Peyer's patch (tissue), 4 donors: ENCODE measurements at regions not wholly inside any gene's neighbourhood (a gene's known extent, or its start where the extent isn't known, plus 50 kb on each side); places are given as distances from the start of the nearest gene placed in this dataset.
"Not testable (repeated sequence)": the region's sequence is repeated elsewhere in the genome, so short reads cannot be mapped to it uniquely, and the experiment has no call there.

Source experiments
- DNase-seq, 3 donors: peaks; one replicate each; pipeline ENCODE4 v3.0.0-alpha.2; 2017 to 2019
- H3K27ac ChIP-seq, 4 donors: fragments of 200-600 bp; sonication (generic); one replicate each; pipeline ENCODE4 v1.5.1; 2016 to 2019
- H3K27me3 ChIP-seq, 2 donors: fragments of 200-600 bp; sonication (generic); one replicate each; pipeline ENCODE4 v1.5.1; 2019
- H3K36me3 ChIP-seq, 3 donors: fragments of 200-600 bp; sonication (generic); one replicate each; pipeline ENCODE4 v1.5.1; 2016 to 2019
- H3K4me1 ChIP-seq, 4 donors: fragments of 200-600 bp; sonication (generic); one replicate each; pipeline ENCODE4 v1.5.1; 2016 to 2019
- H3K4me3 ChIP-seq, 4 donors: fragments of 200-600 bp; sonication (generic); 1 replicate in 3 of 4; 2 replicates in 1 of 4; pipeline ENCODE4 v1.5.1; 2016 to 2019; ENCODE audit warnings: mild to moderate bottlenecking in 1 of 4
- H3K9me3 ChIP-seq, 4 donors: fragments of 200-600 bp; sonication (generic); one replicate each; pipeline ENCODE4 v1.5.1; 2016 to 2019; ENCODE audit warnings: mild to moderate bottlenecking in 1 of 4
- CTCF ChIP-seq, 6 experiments: fragments of 450-650 bp in 4 of 6; fragments of 200-600 bp in 2 of 6; sonication (generic) in 1 of 6; IDR thresholded peaks; one replicate each; pipeline ENCODE4 v1.5.1; 2017 to 2019; ENCODE audit warnings: antibody characterized with exemption in 6 of 6, mild to moderate bottlenecking in 3 of 6, moderate library complexity in 1 of 6
- POLR2A ChIP-seq, 2 donors: fragments of 450-650 bp; IDR thresholded peaks; one replicate each; pipeline ENCODE4 v1.5.1; 2017; ENCODE audit warnings: antibody characterized with exemption in 2 of 2, mild to moderate bottlenecking in 2 of 2, moderate library complexity in 2 of 2

- H3K27ac ChIP-seq: no peak overlapping the region
- no peak for DNase-seq
- TF ChIP-seq CTCF (IDR thresholded peaks at IDR 0.05) (no peak), POLR2A (IDR thresholded peaks at IDR 0.05) (no peak)
These were observed 251.4 kb upstream of the GAS1 start for GRCh38 chr9:87198716-87199115.

GRCh38 chr9:87199278-87199677, 252.0 kb upstream of the GAS1 start:
- Histone ChIP-seq H3K4me3 (no peak overlapping the region), H3K27me3 (no peaks in the 10 kb centered on the region), H3K27ac (no peak overlapping the region), H3K36me3 (no peaks in the 10 kb centered on the region), H3K4me1 (no peaks in the 10 kb centered on the region), H3K9me3 (no peaks in the 10 kb centered on the region)
- TF ChIP-seq POLR2A (IDR thresholded peaks at IDR 0.05) (no peak), CTCF (IDR thresholded peaks at IDR 0.05) (no peak)
- no peak for DNase-seq

More at GRCh38 chr9:87198716-87199115, 251.4 kb upstream of the GAS1 start:
- H3K9me3 ChIP-seq: no peaks in the 10 kb centered on the region
- H3K4me1 ChIP-seq: no peaks in the 10 kb centered on the region
- no peak overlapping the region for H3K4me3 ChIP-seq
- no peaks in the 10 kb centered on the region for H3K36me3 ChIP-seq
- H3K27me3 ChIP-seq: no peaks in the 10 kb centered on the region

GRCh38 chr9:87199782-87200181, 252.5 kb upstream of the GAS1 start:
- no peaks in the 10 kb centered on the region for H3K4me1 ChIP-seq
- H3K36me3 ChIP-seq: no peaks in the 10 kb centered on the region
- no peak overlapping the region for H3K27ac ChIP-seq
- no peak overlapping the region for H3K4me3 ChIP-seq
- no peak for TF ChIP-seq CTCF (IDR thresholded peaks at IDR 0.05)
- H3K9me3 ChIP-seq: no peaks in the 10 kb centered on the region
- no peaks in the 10 kb centered on the region for H3K27me3 ChIP-seq
- no peak for DNase-seq

- TF ChIP-seq POLR2A (IDR thresholded peaks at IDR 0.05) (no peak), CTCF (IDR thresholded peaks at IDR 0.05) (no peak)
- Histone ChIP-seq H3K4me3 (no peak overlapping the region), H3K27ac (no peak overlapping the region), H3K27me3 (no peaks in the 10 kb centered on the region), H3K36me3 (no peaks in the 10 kb centered on the region), H3K9me3 (no peaks in the 10 kb centered on the region), H3K4me1 (no peaks in the 10 kb centered on the region)
- no peak for DNase-seq
These were observed 254.0 kb upstream of the GAS1 start for GRCh38 chr9:87201351-87201751.

- Histone ChIP-seq H3K4me1 (no peaks in the 10 kb centered on the region), H3K36me3 (no peaks in the 10 kb centered on the region), H3K4me3 (no peak overlapping the region), H3K9me3 (no peaks in the 10 kb centered on the region), H3K27me3 (no peaks in the 10 kb centered on the region), H3K27ac (no peak overlapping the region)
- DNase-seq: no peak
- no peak for TF ChIP-seq POLR2A (IDR thresholded peaks at IDR 0.05)
These were observed 258.9 kb upstream of the GAS1 start for GRCh38 chr9:87206064-87206661.

GRCh38 chr9:87210658-87211057, 263.4 kb upstream of the GAS1 start:
- not testable (repeated sequence) for H3K36me3 ChIP-seq, H3K4me1 ChIP-seq

GRCh38 chr9:87211669-87212068, 264.4 kb upstream of the GAS1 start:
- no peak for DNase-seq
- Histone ChIP-seq H3K27ac (no peak overlapping the region), H3K4me1 (no peaks in the 10 kb centered on the region), H3K27me3 (no peaks in the 10 kb centered on the region), H3K9me3 (no peaks in the 10 kb centered on the region), H3K4me3 (no peak overlapping the region), H3K36me3 (no peaks in the 10 kb centered on the region)
- TF ChIP-seq CTCF (IDR thresholded peaks at IDR 0.05) (no peak), POLR2A (IDR thresholded peaks at IDR 0.05) (no peak)

More at GRCh38 chr9:87210658-87211057, 263.4 kb upstream of the GAS1 start:
- H3K9me3 ChIP-seq, DNase-seq, H3K27me3 ChIP-seq, H3K27ac ChIP-seq, H3K4me3 ChIP-seq: not testable (repeated sequence)
